ENCODE measurements at regions not wholly inside any gene's neighbourhood (a gene's known extent, or its start where the extent isn't known, plus 50 kb on each side); places are given as distances from the start of the nearest gene placed in this dataset.

GRCh38 chr13:80235967-80236302, 105.0 kb downstream of the SPRY2 start:
- DNase-seq (ENCODE audit: low spot score), result no peak

GRCh38 chr13:80235166-80235966, 105.6 kb downstream of the SPRY2 start:
- DNase-seq (ENCODE audit: low spot score), result peak; percentile 47

GRCh38 chr13:80227645-80228044, 113.3 kb downstream of the SPRY2 start:
- no peak for DNase-seq (ENCODE audit: low spot score)

- DNase-seq (ENCODE audit: low spot score), result no peak
These were observed 114.3 kb downstream of the SPRY2 start for GRCh38 chr13:80226645-80227044.

- DNase-seq (ENCODE audit: low spot score), result no peak
These were observed 116.5 kb downstream of the SPRY2 start for GRCh38 chr13:80224468-80224867.

- DNase-seq (ENCODE audit: low spot score), result no peak
These were observed 123.1 kb downstream of the SPRY2 start for GRCh38 chr13:80217614-80218456.

GRCh38 chr13:80215368-80215767, 125.6 kb downstream of the SPRY2 start:
- no peak for DNase-seq (ENCODE audit: low spot score)

- DNase-seq (ENCODE audit: low spot score), result peak; percentile 42
These were observed 126.4 kb downstream of the SPRY2 start for GRCh38 chr13:80214521-80214991.

- DNase-seq (ENCODE audit: low spot score), result no peak
These were observed 126.9 kb downstream of the SPRY2 start for GRCh38 chr13:80214050-80214449.

GRCh38 chr13:80213201-80213600, 127.7 kb downstream of the SPRY2 start:
- DNase-seq (ENCODE audit: low spot score), result no peak

GRCh38 chr13:80211566-80211965, 129.4 kb downstream of the SPRY2 start:
- DNase-seq (ENCODE audit: low spot score), result no peak

GRCh38 chr13:80204642-80205041, 136.3 kb downstream of the SPRY2 start:
- no peak for DNase-seq (ENCODE audit: low spot score)

GRCh38 chr13:80203496-80203895, 137.4 kb downstream of the SPRY2 start:
- DNase-seq (ENCODE audit: low spot score), result no peak

- no peak for DNase-seq (ENCODE audit: low spot score)
These were observed 139.0 kb downstream of the SPRY2 start for GRCh38 chr13:80201694-80202468.

GRCh38 chr13:80199585-80200292, 141.2 kb downstream of the SPRY2 start:
- DNase-seq (ENCODE audit: low spot score), result no peak

- no peak for DNase-seq (ENCODE audit: low spot score)
These were observed 141.9 kb downstream of the SPRY2 start for GRCh38 chr13:80199067-80199466.

GRCh38 chr13:80196756-80197155, 144.2 kb downstream of the SPRY2 start:
- DNase-seq (ENCODE audit: low spot score), result no peak

- no peak for DNase-seq (ENCODE audit: low spot score)
These were observed 145.3 kb downstream of the SPRY2 start for GRCh38 chr13:80195649-80196048.

GRCh38 chr13:80189889-80190597, 150.9 kb downstream of the SPRY2 start:
- no peak for DNase-seq (ENCODE audit: low spot score)

GRCh38 chr13:80180740-80181355, 160.1 kb downstream of the SPRY2 start:
- no peak for DNase-seq (ENCODE audit: low spot score)

GRCh38 chr13:80177327-80177726, 163.6 kb downstream of the SPRY2 start:
- no peak for DNase-seq (ENCODE audit: low spot score)
